NCI-H2171 (cell line): ENCODE measurements at regions not wholly inside any gene's neighbourhood (a gene's known extent, or its start where the extent isn't known, plus 50 kb on each side); places are given as distances from the start of the nearest gene placed in this dataset.
"Not testable (repeated sequence)": the region's sequence is repeated elsewhere in the genome, so short reads cannot be mapped to it uniquely, and the experiment has no call there.

Source experiments
- DNase-seq: peaks from one replicate; lab custom pipeline; 2025; lab: John Stamatoyannopoulos, UW

- not testable (repeated sequence) for DNase-seq
These were observed 361.6 kb upstream of the SGO1 start for GRCh38 chr3:20547361-20548269.

DNA sequence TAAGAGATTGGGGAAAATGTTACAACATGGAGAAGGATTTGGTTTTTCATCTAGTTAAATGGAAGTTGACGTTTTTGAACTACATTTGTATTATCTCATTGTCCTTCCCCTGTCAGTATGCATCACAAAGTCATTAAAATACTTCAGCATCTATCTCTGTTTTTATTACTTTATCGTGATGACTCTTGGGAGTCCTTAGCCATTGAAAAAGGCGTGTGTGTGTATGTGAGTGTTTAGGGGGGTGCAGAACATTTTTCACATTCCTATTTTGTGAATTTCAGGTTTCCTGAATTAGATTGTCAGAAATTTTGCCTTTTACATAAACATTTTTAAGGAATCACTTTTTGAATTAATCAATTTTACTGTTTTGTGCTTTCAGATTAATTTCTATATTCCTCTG, 360.6 kb upstream of the SGO1 start:
- no peak for DNase-seq

DNA sequence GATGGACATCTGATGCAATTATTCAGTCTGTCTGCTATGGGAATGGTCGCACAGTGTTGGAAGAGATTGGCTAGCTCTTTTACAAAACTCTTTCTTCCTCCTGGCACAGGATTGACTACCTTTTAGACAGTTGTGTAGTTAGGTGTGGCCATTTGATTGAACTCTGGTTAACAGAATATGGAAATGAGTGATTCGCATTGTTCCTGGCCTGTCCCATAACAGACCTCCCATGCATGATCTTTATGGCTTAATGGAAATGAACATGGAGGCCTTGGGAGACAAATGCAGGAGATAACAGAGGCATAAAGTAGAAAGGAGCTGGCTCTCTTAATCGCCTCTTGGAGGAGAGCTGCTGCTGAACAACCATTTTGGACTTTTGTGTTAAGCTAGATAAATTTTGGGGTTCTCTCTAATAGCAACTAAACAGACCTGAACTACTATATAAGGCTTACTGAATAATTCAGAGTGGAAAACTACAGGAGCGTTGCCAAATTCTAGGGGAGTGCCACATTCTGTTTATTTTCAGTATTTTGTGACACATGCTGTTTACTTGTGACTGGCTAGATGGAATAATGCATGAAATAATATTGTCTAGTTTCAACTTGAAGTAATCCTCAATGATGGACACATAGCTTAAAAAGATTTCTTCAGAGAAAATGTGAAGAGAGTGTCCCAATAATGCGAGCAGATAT, 357.7 kb upstream of the SGO1 start:
- no peak for DNase-seq

GRCh38 chr3:20540066-20540465, 354.1 kb upstream of the SGO1 start:
- no peak for DNase-seq

DNA sequence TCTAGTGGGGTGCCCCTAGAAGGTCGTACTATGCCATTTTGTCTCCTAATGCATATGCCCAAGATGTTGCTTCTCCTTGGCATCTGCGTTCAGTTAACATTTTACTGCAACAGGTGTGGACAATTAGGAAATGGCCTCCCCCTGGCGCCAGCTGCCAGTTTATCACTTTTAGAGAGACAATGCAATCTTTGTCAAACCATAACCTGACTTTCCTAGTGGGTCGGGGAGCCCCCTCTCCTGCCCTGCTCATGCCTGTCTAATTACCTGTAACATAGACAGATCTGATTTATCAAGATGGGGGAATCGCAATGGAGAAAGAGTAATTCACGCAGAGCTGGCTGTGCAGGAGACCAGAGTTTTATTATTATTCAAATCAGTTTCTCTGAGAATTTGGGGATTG, 353.7 kb upstream of the SGO1 start:
- peak; percentile 10 for DNase-seq

DNA sequence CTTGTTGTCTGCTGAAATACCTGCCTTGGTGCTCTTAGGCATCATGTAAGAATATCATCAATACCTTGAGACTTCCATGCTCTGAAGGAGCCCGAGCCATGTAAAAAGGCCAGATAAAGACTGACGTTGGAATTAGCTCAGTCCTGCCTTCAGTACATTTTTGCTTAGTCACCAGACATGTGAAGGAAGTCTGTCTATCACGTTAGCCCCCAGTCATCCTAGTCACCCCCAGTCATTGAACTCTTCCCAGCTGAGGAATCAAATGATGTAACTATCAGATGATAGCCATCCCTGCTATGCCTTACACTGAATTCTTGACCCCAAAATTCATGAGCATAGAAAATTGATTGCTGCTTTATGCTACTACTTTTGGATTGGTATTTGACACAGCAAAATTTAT, 351.2 kb upstream of the SGO1 start:
- no peak for DNase-seq

- DNase-seq: no peak
These were observed 343.9 kb upstream of the SGO1 start for GRCh38 chr3:20529911-20530310.

DNA sequence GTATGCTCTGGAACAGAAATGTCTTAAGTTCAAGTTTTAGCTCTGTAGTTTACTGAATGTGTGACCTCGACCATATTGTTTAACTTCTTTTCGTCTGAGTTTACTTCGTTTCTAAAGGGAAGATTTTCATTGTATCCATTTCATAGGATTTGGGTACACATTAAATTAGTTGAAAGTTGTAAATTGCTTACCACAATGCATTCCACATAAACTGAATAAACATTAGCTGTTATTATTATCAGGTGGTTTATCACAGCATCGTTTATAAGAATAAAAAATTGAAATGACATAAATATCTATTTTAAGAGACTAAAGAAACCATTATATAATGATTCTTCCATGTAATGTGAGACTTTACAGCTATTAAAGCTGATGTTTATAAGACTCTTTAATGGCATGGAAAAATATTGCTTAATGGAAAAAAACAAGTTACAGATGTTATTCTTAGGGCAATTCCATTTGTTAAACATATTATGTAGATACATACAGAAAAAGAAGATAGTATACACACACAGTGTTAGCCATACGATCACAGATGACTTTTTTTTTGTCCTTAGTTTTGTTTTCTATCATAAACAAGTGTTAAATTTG, 342.3 kb upstream of the SGO1 start:
- no peak for DNase-seq

DNA sequence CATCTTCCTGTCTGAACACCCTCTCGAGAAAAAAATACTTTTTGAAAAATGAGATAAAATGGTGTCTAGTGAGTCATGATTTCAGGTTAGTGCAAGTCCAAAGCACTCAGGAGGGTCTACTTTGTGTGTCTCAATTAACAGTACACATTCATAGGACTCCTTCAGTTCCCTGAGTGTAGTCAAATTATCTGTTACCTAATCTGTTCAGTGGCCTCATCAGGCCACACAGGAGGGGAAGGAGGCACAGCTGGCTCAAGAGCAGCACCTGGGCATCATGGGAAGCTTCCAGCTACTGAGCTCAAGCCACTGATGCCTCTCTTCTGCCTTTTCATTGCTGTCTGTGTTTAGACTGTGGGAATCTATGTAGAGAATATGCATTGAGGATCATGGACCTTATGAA, 341.4 kb upstream of the SGO1 start:
- no peak for DNase-seq

- DNase-seq: no peak
These were observed 338.3 kb upstream of the SGO1 start for GRCh38 chr3:20524328-20524727.

DNA sequence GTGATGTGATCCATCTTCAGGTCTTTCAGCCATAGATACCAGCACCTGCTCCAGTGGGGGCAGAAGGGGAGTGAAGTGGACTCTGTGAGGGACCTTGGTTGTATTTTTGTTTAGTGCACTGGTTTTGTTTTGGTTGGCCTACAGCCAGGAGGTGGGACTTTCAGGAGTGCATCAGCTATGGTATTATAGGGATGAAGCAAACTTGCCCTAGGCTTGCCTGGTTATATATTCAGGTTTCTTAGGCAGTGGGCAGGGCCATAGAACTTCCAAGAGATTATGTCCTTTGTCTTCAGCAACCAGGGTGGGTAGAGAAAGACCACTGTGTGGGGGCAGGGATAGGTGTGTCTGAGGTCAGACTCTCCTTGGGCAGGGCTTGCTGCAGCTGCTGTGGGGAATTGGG, 337.3 kb upstream of the SGO1 start:
- no peak for DNase-seq

DNA sequence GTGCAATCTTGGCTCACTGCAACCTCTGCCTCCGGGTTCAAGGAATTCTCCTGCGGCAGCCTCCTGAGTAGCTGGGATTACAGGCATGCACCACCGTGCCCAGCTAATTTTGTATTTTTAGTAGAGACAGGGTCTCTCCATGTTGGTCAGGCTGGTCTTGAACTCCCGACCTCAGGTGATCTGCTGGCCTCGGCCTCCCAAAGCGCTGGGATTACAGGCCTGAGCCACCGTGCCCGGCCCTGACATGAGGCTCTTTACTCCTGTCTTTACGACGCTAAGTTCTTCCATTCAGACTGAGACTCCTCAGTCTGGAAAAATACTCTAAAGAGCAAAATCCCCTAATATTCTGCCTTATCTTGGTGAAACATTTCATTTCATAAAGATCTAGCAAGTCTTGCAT, 331.3 kb upstream of the SGO1 start:
- not testable (repeated sequence) for DNase-seq

DNA sequence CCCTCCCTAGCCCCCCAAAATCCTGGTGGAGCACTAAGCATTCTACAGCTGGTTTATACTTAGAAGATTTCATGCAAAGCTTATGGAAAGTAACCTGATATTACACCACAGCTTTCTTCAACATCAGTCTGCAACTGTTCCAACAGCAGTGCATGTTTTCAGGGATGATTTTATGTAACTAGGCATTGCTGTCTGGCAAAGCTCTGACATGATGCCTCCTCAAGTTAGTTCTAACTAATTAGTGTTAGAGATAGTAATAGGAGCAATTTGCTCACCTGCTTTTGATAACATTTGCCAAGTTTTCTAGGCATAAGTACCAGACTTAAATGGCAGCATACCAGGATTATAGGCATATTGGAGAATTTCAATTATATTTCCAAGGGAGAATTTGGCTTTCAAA, 330.3 kb upstream of the SGO1 start:
- DNase-seq: peak; percentile 44

DNA sequence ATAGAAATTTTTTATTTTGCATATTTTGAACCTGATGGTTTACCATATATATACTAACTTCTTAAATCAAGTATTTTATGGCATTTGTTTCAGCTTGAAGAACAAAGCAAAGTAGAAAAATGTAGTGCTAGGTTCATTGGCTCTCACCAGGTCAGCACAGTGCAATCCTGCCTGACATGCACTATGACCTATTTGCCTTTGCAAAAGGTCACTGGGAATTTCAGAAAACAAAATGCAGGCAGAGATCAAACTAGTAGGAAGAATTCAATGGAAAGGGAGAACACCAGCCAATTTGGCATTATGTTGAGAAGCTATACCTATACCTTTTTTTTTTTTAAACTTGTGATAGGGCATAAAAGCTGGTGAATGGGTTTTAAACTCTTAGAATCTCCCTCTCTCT, 329.8 kb upstream of the SGO1 start:
- DNase-seq: no peak

- peak; percentile 19 for DNase-seq
These were observed 326.0 kb upstream of the SGO1 start for GRCh38 chr3:20511863-20512505.

DNA sequence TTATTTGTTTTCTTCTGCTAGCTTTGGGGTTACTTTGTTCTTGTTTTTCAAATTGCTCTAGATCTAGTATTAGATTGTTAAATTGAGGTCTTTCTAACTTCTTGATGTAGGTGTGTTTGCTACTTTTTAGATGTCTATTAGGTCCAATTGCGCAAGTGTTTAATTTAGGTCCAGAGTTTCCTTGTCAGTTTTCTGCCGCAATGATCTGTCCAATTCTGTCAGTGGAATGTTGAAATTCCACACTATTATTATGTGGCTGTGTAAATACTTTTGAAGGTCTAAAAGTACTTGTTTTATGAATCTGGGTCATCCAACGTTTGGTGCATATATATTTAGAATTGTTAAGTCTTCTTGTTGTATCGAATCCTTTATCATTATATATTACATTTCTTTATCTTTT, 324.4 kb upstream of the SGO1 start:
- DNase-seq: no peak

DNA sequence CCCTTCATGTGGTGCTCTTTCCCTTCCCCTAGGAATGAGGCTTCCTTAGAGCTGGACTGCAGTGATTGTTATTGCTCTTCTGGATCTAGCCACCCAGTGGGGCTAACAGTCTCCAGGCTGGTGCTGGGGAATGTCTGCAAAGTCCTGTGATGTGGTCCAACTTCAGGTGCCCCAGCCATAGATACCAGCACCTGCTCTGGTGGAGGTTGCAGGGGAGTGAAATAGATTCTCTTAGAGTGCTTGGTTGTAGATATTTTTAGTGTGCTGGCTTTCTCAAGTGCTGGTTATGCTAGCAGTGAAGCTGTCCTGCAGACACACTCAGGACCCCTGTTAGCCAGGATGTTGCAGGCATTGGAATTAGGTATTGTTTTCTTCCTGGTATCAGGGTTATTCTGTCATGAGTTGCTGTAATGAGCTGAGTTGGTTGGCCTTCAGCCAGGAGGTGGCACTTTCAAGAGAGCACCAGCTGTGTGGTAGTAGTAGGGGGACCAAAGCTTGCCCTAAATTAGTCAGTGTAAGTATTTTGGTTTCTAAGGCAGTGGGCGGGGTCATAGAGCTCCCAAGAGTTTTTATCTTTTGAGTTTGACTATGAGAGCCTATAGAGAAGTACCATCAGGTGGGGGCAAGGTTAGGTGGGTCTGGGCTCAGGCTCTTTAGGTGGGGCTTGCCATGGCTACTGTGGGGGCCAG, 317.5 kb upstream of the SGO1 start:
- DNase-seq: no peak

- DNase-seq: no peak
These were observed 305.0 kb upstream of the SGO1 start for GRCh38 chr3:20490996-20491395.

DNA sequence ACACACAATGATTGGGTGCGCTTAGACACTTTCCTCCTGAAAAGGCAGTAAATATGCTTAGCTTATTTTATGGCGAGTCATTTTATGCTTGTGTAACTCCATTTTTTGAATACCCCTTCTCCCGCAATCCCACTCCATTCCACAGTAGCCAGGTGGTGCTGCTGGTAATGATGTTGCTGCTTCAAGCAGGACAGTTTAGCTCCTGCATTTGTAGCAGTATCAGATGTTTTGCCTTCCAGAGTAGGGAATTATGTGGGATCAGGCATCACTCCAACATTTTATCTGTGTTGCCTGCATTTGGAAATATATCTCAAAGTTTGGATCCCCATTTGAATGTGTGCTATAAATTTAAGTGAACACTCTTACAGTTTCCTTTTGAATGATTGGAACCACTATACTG, 302.1 kb upstream of the SGO1 start:
- DNase-seq: no peak

DNA sequence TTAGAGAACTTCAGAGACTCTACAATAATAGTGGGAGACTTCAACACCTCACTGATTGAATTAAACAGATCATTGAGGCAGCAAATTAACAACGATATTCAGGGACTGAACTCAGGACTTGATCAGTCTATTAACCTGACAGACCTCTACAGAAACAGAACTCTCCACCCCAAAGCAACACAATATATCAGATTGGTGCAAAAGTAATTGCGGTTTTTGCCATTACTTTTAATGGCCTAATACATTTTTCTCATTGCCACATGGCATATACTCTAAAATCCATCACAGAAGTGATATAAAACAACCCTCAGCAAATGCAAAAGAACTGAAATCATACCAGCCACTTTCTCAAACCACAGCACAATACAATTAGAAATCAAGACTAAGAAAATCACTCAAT, 298.1 kb upstream of the SGO1 start:
- no peak for DNase-seq

DNA sequence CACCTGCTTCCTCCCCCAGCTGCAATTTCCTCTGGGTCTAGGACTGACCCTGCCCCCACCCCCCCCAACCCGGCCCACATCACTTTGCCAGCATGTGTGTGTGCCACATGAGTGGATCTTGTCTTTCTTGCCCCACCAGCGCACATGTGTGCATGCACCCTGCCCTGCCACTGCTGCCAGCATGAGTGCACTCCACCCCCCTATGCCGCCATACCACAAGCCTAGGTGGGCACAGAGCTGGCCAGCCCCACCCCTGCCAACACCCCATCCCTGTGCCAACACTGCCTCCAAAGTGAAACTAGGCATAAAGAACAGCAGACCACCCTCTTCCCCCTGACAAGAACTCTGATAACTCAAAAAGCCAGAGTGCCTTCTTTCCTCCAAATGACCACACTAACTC, 296.3 kb upstream of the SGO1 start:
- DNase-seq: no peak

DNA sequence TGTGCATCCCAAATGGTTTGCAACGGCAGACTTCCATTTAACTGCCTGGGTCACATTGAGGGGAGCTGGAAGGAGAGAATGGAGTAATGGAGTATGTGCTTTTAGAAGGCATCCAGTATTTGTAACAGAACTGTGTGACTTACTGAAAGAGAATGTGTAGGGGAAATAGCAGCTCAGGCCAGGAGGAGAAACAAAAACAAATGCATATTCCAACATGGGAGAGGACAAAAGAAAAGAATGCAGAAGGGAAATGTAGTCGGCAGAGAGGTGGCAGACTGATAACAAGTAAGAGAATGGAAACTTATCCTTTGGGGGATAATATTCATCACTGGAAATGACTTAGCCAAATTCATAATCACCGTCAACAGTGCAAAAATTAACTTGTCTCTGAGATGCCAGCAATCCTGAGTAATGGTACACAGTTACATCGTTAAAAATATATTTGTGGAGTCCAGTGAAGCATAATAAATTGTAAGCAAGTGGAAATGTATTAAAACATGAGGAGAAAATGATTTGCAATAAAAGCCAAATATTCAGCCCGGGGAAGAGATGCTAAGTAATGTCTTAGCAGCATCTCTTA, 294.9 kb upstream of the SGO1 start:
- no peak for DNase-seq
